GM23338 (cell line): ENCODE measurements at regions not wholly inside any gene's neighbourhood (a gene's known extent, or its start where the extent isn't known, plus 50 kb on each side); places are given as distances from the start of the nearest gene placed in this dataset.

Experiments used
- ATAC-seq: fragments of 200-7000 bp; cut with Tn5 transposase; 3 replicates; pipeline ENCODE4 v1.9.1; 2020
- DNase-seq: peaks from one replicate; pipeline ENCODE4 v3.0.0-alpha.2; 2015; ENCODE audit warnings: low spot score
- H2AFZ ChIP-seq: fragments of 200-600 bp; sonication (generic); 2 replicates; pipeline ENCODE4 v1.8.0; 2016; ENCODE audit warnings: antibody characterized with exemption, mild to moderate bottlenecking, moderate library complexity
- H3F3A ChIP-seq: fragments of 200-600 bp; sonication (generic); replicated peaks from 2 replicates; pipeline ENCODE4 v1.8.0; 2017; ENCODE audit warnings: antibody characterized with exemption, mixed run types, low read depth
- H3K27ac ChIP-seq: fragments of 200-600 bp; sonication (generic); 2 replicates; pipeline ENCODE4 v1.6.1; 2016; ENCODE audit warnings: low read depth
- H3K27me3 ChIP-seq: fragments of 200-600 bp; sonication (generic); 2 replicates; pipeline ENCODE4 v1.8.0; 2016; ENCODE audit warnings: mild to moderate bottlenecking, mixed run types, moderate library complexity; ENCODE audit not compliant: insufficient read depth
- H3K36me3 ChIP-seq: fragments of 200-600 bp; sonication (generic); 2 replicates; pipeline ENCODE4 v1.8.0; 2016; ENCODE audit warnings: mild to moderate bottlenecking; ENCODE audit not compliant: insufficient read depth
- H3K4me1 ChIP-seq: fragments of 200-600 bp; sonication (generic); 2 replicates; pipeline ENCODE4 v1.8.0; 2016; ENCODE audit warnings: mild to moderate bottlenecking, moderate library complexity; ENCODE audit not compliant: insufficient read depth
- H3K4me2 ChIP-seq: fragments of 200-600 bp; sonication (generic); 2 replicates; pipeline ENCODE4 v1.7.1; 2017; ENCODE audit warnings: mixed run types
- H3K4me3 ChIP-seq: fragments of 200-600 bp; sonication (generic); 2 replicates; pipeline ENCODE4 v1.6.1; 2016; ENCODE audit warnings: mixed run types
- H3K79me2 ChIP-seq: fragments of 200-600 bp; sonication (generic); replicated peaks from 2 replicates; pipeline ENCODE4 v1.8.0; 2017; ENCODE audit warnings: mild to moderate bottlenecking; ENCODE audit not compliant: insufficient read depth
- H3K9me2 ChIP-seq: fragments of 200-600 bp; sonication (generic); 2 replicates; pipeline ENCODE4 v1.8.0; 2017; ENCODE audit not compliant: insufficient read depth
- H4K20me1 ChIP-seq: fragments of 200-600 bp; sonication (generic); replicated peaks from 2 replicates; pipeline ENCODE4 v1.8.0; 2017; ENCODE audit warnings: mild to moderate bottlenecking; ENCODE audit not compliant: insufficient read depth
- H3K27ac Mint-ChIP-seq: 2 replicates; pipeline ENCODE4 v1.8.0; 2020; ENCODE audit warnings: inconsistent platforms, mild to moderate bottlenecking, moderate library complexity, mixed read lengths
- H3K27me3 Mint-ChIP-seq: 3 replicates; pipeline ENCODE4 v1.8.0; 2022; ENCODE audit warnings: low read depth, mild to moderate bottlenecking, moderate library complexity, mixed read lengths, inconsistent platforms; ENCODE audit not compliant: insufficient read depth, poor library complexity
- H3K36me3 Mint-ChIP-seq: 3 replicates; pipeline ENCODE4 v1.8.0; 2021; ENCODE audit warnings: low read depth, mild to moderate bottlenecking, inconsistent platforms, moderate library complexity, mixed read lengths
- H3K4me1 Mint-ChIP-seq: 3 replicates; pipeline ENCODE4 v1.8.0; 2020; ENCODE audit warnings: mild to moderate bottlenecking, inconsistent platforms, mixed read lengths
- H3K4me3 Mint-ChIP-seq: 3 replicates; pipeline ENCODE4 v1.8.0; 2021; ENCODE audit warnings: moderate library complexity, mild to moderate bottlenecking, inconsistent platforms, mixed read lengths
- H3K9me3 Mint-ChIP-seq: 3 replicates; pipeline ENCODE4 v1.8.0; 2020; ENCODE audit warnings: moderate library complexity, mild to moderate bottlenecking, inconsistent platforms, mixed read lengths
- CREB1 ChIP-seq: fragments of 250-450 bp; sonication (Bioruptor Pico); IDR thresholded peaks from 2 replicates; pipeline ENCODE4 v1.5.0; 2020; ENCODE audit warnings: low read depth, mild to moderate bottlenecking, moderate library complexity
- CTCF ChIP-seq, 2 experiments: fragments of 200-600 bp in 1 of 2; sonication (generic) in 1 of 2; conservative IDR thresholded peaks; 2 replicates each; pipeline versions ENCODE4 v1.5.1 to v1.6.1; 2016 to 2017; ENCODE audit warnings: antibody characterized with exemption in 2 of 2, low read depth in 2 of 2, mild to moderate bottlenecking in 2 of 2, moderate library complexity in 1 of 2
- EZH2 ChIP-seq: fragments of 200-600 bp; sonication (generic); IDR thresholded peaks from one replicate; pipeline ENCODE4 v1.8.0; 2017; ENCODE audit warnings: antibody characterized with exemption, mild to moderate bottlenecking, low read depth; ENCODE audit not compliant: unreplicated experiment
- EZH2phosphoT487 ChIP-seq: fragments of 200-600 bp; sonication (generic); IDR thresholded peaks from one replicate; pipeline ENCODE4 v1.8.1; 2018; ENCODE audit warnings: antibody characterized with exemption; ENCODE audit not compliant: unreplicated experiment
- JUNB ChIP-seq: IDR thresholded peaks from one replicate; pipeline ENCODE4 v1.6.1; 2016; ENCODE audit warnings: antibody characterized with exemption; ENCODE audit not compliant: unreplicated experiment
- NANOG ChIP-seq: IDR thresholded peaks from 2 replicates; pipeline ENCODE4 v1.6.1; 2016; ENCODE audit warnings: antibody characterized with exemption, borderline replicate concordance
- POLR2AphosphoS5 ChIP-seq: IDR thresholded peaks from 2 replicates; pipeline ENCODE4 v1.6.1; 2016; ENCODE audit warnings: antibody characterized with exemption, low read depth
- REST ChIP-seq: IDR thresholded peaks from one replicate; pipeline ENCODE4 v1.6.1; 2018; ENCODE audit warnings: antibody characterized with exemption; ENCODE audit not compliant: unreplicated experiment
- STAT1 ChIP-seq: IDR thresholded peaks from one replicate; pipeline ENCODE4 v1.6.1; 2016; ENCODE audit warnings: antibody characterized with exemption; ENCODE audit not compliant: unreplicated experiment
- ZNF114 ChIP-seq: fragments of 250-450 bp; sonication (Bioruptor Pico); IDR thresholded peaks from 2 replicates; pipeline ENCODE4 v1.5.0; 2020; ENCODE audit warnings: mild to moderate bottlenecking, moderate library complexity
- ZNF331 ChIP-seq: fragments of 250-450 bp; sonication (Bioruptor Pico); IDR thresholded peaks from 2 replicates; pipeline ENCODE4 v1.5.0; 2020; ENCODE audit warnings: low read depth, mild to moderate bottlenecking, moderate library complexity
- TF ChIP-seq, protein P1 (sequence below): IDR thresholded peaks from 2 replicates; pipeline ENCODE4 v1.6.1; 2016; ENCODE audit warnings: antibody characterized with exemption

DNA sequence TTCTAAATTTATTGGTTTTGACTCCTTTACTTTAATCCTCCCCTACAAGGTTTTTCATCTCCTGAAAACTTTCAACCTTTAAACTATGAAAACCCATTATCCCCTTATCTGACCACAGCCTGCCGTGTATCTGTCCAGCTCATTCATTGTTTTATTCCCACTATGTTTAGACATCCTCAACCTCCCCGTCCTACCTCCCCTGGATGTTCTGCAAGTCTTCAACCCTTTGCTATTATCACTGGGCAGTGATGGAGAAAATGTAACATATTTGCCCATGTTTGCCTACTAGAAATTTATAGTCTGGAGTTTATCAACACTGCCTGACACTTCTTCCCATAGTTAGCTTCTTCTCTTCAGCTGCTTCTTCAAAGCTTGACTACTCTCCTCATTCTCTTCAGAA lies 483.4 kb downstream of the PRKD1 start:
- TF ChIP-seq NANOG, result no peak
- no peak for TF ChIP-seq STAT1
- no peak for TF ChIP-seq ZNF331 (CRISPR knock-in tag)
- no peak for TF ChIP-seq ZNF114 (CRISPR knock-in tag)
- no peak for TF ChIP-seq CREB1 (CRISPR knock-in tag)
- TF ChIP-seq EZH2, result no peak
- TF ChIP-seq REST, result no peak
- TF ChIP-seq EZH2phosphoT487, result no peak
- TF ChIP-seq CTCF (conservative IDR thresholded peaks at IDR 0.05; ENCODE audit: low read depth in 2 of 2), result no peak
- TF ChIP-seq, protein P1, sequence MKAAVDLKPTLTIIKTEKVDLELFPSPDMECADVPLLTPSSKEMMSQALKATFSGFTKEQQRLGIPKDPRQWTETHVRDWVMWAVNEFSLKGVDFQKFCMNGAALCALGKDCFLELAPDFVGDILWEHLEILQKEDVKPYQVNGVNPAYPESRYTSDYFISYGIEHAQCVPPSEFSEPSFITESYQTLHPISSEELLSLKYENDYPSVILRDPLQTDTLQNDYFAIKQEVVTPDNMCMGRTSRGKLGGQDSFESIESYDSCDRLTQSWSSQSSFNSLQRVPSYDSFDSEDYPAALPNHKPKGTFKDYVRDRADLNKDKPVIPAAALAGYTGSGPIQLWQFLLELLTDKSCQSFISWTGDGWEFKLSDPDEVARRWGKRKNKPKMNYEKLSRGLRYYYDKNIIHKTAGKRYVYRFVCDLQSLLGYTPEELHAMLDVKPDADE, result no peak
- no peak for TF ChIP-seq POLR2AphosphoS5
- no peak for TF ChIP-seq JUNB
- no peak for ATAC-seq

More for the DNA sequence above, 483.4 kb downstream of the PRKD1 start:
- Mint-ChIP-seq H3K4me3 (no peak overlapping the region), H3K4me1 (peaks cover 10% of the 10 kb centered on the region; the same call in 2 of the 3 replicates), H3K27ac (no peak overlapping the region), H3K27me3 (peaks cover 4% of the 10 kb centered on the region), H3K9me3 (no peaks in the 10 kb centered on the region), H3K36me3 (no peaks in the 10 kb centered on the region)
- Histone ChIP-seq H3F3A (no peaks in the 10 kb centered on the region), H3K36me3 (no peaks in the 10 kb centered on the region), H3K27me3 (no peaks in the 10 kb centered on the region), H3K27ac (no peak overlapping the region), H2AFZ (no peak overlapping the region), H3K4me1 (no peaks in the 10 kb centered on the region; the same call in 1 of the 2 replicates), H4K20me1 (no peaks in the 10 kb centered on the region), H3K9me2 (no peaks in the 10 kb centered on the region; the same call in 1 of the 2 replicates), H3K4me2 (no peak overlapping the region), H3K4me3 (no peak overlapping the region), H3K79me2 (no peaks in the 10 kb centered on the region)
- DNase-seq, result no peak
